COLO668 (cell line): ENCODE measurements at regions not wholly inside any gene's neighbourhood (a gene's known extent, or its start where the extent isn't known, plus 50 kb on each side); places are given as distances from the start of the nearest gene placed in this dataset.

Experiments used
- DNase-seq: peaks from one replicate; lab custom pipeline; 2025; ENCODE audit not compliant: unreplicated experiment; lab: John Stamatoyannopoulos, UW

DNA sequence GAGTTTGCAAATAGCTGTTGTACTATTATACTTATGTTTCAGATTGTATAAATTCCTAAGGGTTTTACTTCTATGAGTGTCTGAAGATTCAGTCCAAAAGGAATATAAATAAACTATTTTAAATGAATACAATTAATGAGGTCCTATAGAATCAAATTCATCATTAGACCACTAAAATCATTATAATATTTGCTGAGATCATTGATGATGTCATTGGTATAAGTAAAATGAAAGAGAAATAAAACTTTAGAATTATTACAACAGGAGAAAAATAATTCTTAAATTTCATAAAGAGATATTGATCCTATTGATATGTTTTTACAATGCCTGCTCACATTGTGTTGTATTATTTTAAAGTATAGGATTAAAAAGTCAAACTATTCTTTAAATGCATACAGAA lies 544.0 kb upstream of the ZWINT start:
- no peak for DNase-seq

GRCh38 chr10:56902554-56902953 lies 541.5 kb upstream of the ZWINT start:
- no peak for DNase-seq

DNA sequence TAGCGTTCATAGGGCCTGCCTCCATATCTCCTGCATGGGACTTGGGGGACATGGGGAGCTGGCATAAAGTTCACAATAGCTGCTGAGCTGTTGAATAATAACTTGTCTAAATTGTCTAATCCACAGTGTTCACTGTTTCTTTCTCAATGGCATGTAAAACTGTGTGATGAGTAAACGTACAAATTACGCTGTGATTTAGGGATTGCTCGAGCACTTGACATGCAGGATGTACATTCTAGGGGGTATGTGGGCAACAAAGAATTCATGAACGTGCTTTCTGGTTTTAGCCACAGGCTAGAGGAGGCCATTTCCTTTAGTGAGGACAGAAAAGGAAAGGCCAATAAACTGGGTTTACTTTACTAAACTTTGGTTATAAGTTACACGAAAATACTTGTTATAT lies 534.2 kb upstream of the ZWINT start:
- no peak for DNase-seq

GRCh38 chr10:56881218-56881617 lies 520.2 kb upstream of the ZWINT start:
- peak; percentile 1 for DNase-seq

GRCh38 chr10:56880606-56881005 lies 519.5 kb upstream of the ZWINT start:
- no peak for DNase-seq

- DNase-seq: no peak
Measured at GRCh38 chr10:56874950-56875349, 513.9 kb upstream of the ZWINT start.

DNA sequence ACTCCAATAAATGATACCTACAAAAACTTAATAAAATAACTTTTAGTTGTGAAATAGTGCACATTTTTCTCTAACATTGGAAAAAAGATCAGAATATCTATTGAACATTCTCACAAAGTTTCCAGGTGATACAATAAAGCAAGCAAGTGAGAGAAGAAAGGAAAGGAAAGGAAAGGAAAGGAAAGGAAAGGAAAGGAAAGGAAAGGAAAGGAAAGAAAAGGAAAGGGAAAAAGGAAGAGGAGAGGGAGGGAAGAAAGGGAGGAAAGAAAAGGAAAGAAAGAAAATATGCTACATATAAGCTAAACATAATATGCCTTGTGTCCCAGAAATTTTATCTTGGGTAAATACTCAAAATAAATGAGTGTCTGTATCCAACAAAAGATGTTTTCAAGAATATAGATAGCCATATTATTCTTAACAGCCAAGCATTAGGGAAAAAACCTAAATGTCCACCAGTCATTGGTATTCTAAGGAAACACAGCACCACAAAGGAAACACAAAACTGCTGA lies 510.2 kb upstream of the ZWINT start:
- DNase-seq: no peak

DNA sequence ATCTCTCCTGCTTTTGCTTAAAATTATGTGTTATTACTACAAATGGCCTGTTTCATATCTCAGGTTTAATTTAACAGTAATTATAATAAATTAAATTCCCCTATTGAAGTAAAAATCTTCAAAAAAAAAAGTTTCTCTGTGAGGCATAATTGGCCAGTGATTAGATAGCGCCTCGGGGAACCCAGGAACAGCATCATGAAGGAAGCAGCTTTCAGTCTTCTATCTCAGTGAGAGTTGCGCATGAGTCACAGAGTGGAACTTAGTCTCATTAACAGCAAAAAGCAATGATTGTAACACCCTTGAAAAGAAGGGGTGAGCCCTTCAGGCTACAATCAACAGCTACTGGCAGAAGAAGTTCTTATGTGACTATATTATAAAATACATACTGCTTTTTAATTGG lies 506.2 kb upstream of the ZWINT start:
- no peak for DNase-seq

DNA sequence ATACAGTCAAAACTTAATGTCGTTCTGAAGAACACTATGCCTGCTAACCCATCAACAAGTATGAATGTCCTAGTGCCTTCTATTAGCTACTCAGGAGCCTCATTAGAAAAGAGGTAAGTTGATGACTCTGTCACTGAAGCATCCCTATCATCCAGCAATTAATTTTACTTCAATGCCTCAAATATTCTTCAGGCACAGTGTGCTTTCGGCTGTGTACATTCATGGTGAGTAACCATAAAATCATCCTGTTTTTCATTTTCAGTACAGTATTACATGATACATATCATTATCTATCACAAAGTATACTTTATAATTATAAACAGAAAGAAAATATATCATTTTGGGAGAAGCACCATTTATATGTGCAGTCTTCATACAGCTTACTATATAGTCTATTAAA lies 495.5 kb upstream of the ZWINT start:
- DNase-seq: no peak

GRCh38 chr10:56844978-56845529 lies 484.0 kb upstream of the ZWINT start:
- DNase-seq: no peak

- DNase-seq: no peak
Measured at GRCh38 chr10:56836659-56837058, 475.6 kb upstream of the ZWINT start.

GRCh38 chr10:56831681-56832080 lies 470.6 kb upstream of the ZWINT start:
- DNase-seq: no peak

- DNase-seq: no peak
Measured at GRCh38 chr10:56823849-56824248, 462.8 kb upstream of the ZWINT start.

GRCh38 chr10:56805022-56805421 lies 444.0 kb upstream of the ZWINT start:
- no peak for DNase-seq

DNA sequence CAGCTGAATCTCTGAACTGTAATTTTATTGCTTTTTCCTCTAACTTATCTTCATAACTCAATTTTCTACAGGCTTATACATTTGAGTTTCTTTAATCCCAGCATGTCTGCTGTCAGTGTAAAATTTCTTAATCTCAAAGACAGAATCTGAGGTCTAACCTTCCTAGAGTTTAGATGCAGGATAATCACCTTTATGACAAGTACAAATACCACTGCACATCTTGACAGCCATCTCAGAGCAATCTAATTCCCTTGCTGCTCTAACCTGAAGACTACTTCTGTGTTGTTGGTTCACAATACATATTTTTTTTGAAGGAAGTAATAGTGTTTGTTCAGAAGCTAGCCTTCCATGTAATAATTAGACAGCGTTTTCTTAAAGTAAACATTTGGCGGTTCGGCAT lies 424.2 kb upstream of the ZWINT start:
- DNase-seq: no peak

GRCh38 chr10:56782503-56782902 lies 421.4 kb upstream of the ZWINT start:
- no peak for DNase-seq

DNA sequence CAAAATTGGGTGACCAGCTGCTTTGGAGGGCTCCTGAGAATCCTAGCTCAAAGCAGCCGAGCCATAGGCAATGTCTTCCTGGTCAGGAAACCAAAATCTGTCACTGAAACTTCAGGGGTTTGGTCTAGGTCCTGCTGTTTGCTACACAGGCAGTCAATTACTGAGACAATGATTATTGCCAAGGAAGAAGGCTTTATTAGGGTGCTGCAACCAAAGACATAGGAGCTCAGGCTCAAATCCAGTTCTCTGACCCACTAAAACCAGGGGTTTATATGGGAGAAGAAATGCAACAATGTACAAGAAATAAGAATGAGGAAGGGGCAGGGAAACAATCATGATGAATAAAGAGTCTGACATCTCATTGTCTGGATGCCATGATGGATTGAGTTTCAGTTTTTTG lies 410.3 kb upstream of the ZWINT start:
- no peak for DNase-seq

DNA sequence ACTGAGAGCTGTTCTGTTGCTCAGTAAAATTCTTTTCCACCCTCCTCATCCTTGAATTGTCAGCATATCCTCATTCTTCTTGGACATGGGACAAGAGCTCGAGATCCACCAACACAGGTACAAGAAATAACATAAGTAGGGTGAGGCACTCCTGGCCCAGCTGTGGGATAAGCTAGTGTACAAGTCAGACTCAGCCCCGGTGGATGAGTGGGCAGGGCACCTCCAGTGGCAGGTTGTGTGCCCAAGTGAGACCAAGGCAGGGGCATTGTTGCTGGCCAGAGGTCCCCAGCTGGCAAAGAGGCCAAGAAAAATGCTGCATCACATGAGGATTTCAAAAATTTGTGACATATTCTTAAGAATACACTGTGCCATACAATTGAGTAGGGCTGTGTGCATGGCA lies 402.0 kb upstream of the ZWINT start:
- DNase-seq: no peak

GRCh38 chr10:56745490-56745889 lies 384.4 kb upstream of the ZWINT start:
- no peak for DNase-seq

- no peak for DNase-seq
Measured at GRCh38 chr10:56728349-56728748, 367.3 kb upstream of the ZWINT start.

GRCh38 chr10:56722912-56723311 lies 361.9 kb upstream of the ZWINT start:
- DNase-seq: no peak

- no peak for DNase-seq
Measured at GRCh38 chr10:56715262-56715661, 354.2 kb upstream of the ZWINT start.

GRCh38 chr10:56698506-56698905 lies 337.4 kb upstream of the ZWINT start:
- DNase-seq: no peak

DNA sequence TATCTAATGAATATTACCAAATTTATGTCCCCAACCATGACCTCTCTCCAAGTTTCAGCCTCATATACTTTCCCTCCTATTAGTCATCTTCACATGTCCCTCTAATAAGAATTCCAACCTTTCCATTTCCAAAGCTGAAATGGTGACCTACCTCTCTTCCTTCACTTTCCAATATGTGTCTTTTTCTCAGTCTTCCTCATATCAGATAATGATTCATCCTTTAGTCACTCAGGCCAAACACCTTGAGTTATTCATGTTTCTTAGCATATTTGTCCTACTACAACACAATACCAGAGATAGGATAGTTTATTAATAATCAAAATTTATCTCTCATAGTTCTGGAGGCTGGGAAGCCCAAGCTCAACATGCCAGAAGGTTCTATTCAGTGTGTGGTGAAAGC lies 318.5 kb upstream of the ZWINT start:
- no peak for DNase-seq
